ENCODE measurements at regions not wholly inside any gene's neighbourhood (a gene's known extent, or its start where the extent isn't known, plus 50 kb on each side); places are given as distances from the start of the nearest gene placed in this dataset.

- DNase-seq: no peak
These were observed 63.0 kb upstream of the ACSL3 start for GRCh38 chr2:222797871-222798270.

GRCh38 chr2:222798528-222798927 is 62.3 kb upstream of the ACSL3 start:
- DNase-seq: no peak

DNA sequence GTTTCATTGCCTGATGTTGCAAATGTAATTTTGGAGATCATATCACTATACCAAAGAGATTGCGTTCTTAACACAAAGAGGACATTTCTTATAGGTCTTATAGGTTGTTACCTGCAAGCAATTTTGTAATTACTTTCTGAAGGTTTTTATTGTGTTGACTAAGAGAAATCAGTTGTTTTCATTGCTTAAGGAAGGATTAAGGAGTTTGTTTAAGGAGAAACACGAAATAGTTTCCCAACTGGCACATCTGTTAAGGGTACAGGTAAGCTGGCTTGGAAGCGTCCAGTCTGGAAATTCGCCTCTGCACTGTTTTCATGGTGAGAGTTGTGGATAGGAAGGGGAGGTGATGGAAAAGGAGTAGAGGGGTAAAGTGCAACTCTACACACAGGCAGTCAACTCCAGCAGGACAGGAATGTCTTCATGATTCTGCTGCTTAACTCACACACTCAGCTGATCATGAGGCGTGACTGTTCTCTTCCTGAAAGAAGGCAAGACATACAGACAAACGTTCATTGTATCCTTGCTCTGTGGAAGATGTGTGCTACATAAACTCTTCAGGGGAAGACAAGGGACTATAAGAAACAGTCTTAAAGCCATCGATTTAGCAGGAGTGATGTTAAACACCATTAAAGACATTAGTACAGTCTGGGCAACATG is 61.4 kb upstream of the ACSL3 start:
- DNase-seq: no peak

GRCh38 chr2:222802514-222803196 is 58.2 kb upstream of the ACSL3 start:
- DNase-seq: no peak

GRCh38 chr2:222804351-222804750 is 56.5 kb upstream of the ACSL3 start:
- no peak for DNase-seq

GRCh38 chr2:222805591-222806304 is 55.1 kb upstream of the ACSL3 start:
- no peak for DNase-seq

DNA sequence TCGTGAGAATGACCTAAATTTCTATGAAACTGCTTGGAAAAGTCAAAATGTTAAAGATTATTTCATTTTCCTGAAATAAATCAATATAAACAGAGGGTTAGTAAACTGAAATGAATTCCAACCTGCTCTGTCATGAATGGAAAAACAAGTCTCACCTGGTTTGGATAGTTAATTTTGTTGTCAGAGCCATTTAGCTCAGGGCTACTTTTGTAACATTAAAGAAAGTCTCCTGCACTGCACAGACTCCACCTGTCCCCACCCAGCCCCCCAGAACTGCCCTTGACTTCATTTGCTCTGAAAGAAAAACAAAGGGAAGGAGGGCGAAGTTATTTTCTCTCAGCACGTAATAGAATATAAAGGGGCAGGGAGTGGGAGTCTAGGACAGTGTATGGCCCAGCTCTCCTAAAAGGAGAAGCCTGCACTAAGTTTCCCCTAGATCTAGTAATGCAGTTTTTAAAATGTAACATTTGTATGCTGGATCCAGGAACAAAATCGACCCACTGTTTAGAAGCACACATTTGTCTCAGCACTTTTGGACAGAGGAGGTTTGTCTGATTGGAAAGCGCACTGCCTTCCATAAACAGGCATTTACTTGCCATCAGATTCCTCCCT is 54.2 kb upstream of the ACSL3 start:
- DNase-seq: no peak

DNA sequence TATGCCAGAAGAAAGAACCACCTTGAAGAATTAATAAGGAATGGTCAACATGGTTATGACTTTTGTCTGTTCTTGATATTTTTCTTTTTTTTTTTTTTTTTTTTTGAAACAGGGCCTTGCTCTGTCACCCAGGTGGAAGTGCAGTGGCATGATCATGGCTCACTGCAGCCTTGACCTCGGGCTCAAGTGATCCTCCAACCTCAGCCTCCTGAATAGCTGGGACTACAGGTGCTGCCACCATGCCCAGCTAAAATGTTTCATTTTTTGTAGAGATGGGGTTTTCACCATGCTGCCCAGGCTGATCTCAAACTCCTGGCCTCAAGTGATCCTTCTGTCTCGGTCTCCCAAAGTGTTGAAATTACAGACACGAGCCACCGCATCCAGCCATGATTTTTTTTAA is 53.4 kb upstream of the ACSL3 start:
- no peak for DNase-seq

GRCh38 chr2:222809582-222809981 is 51.3 kb upstream of the ACSL3 start:
- DNase-seq: no peak

GRCh38 chr2:222810044-222810443 is 50.8 kb upstream of the ACSL3 start:
- no peak for DNase-seq

Data from midbrain (tissue), 1 donor.